GM12875 (cell line): ENCODE measurements at regions not wholly inside any gene's neighbourhood (a gene's known extent, or its start where the extent isn't known, plus 50 kb on each side); places are given as distances from the start of the nearest gene placed in this dataset.
"Not testable (repeated sequence)": the region's sequence is repeated elsewhere in the genome, so short reads cannot be mapped to it uniquely, and the experiment has no call there.

Source experiments
- H3K4me3 ChIP-seq: one replicate; pipeline ENCODE4 v1.5.1; 2011; ENCODE audit warnings: low read depth, low read length, control low read depth
- CTCF ChIP-seq: IDR thresholded peaks from 2 replicates; pipeline ENCODE4 v1.5.1; 2011; ENCODE audit warnings: low read depth, mild to moderate bottlenecking, control low read depth, inconsistent platforms, low read length, moderate library complexity, borderline replicate concordance; ENCODE audit not compliant: insufficient read depth

GRCh38 chr3:167051421-167051820 is 328.7 kb downstream of the ZBBX start:
- no peak for TF ChIP-seq CTCF
- H3K4me3 ChIP-seq, result no peak overlapping the region

GRCh38 chr3:167033866-167034265 is 346.2 kb downstream of the ZBBX start:
- TF ChIP-seq CTCF, result no peak
- H3K4me3 ChIP-seq, result no peak overlapping the region

GRCh38 chr3:167032267-167032876 is 347.7 kb downstream of the ZBBX start:
- no peak overlapping the region for H3K4me3 ChIP-seq
- peak; percentile 19; the same call in 1 of the 2 replicates for TF ChIP-seq CTCF

- H3K4me3 ChIP-seq, result no peak overlapping the region
- no peak for TF ChIP-seq CTCF
Observed at GRCh38 chr3:167031364-167032049, 348.6 kb downstream of the ZBBX start.

GRCh38 chr3:167030082-167030725 is 349.9 kb downstream of the ZBBX start:
- no peak for TF ChIP-seq CTCF
- no peak overlapping the region for H3K4me3 ChIP-seq

- H3K4me3 ChIP-seq, result not testable (repeated sequence)
Observed at GRCh38 chr3:167019503-167019902, 360.6 kb downstream of the ZBBX start.

- not testable (repeated sequence) for H3K4me3 ChIP-seq
Observed at GRCh38 chr3:167018591-167019111, 361.4 kb downstream of the ZBBX start.

GRCh38 chr3:167012691-167013090 is 367.4 kb downstream of the ZBBX start:
- no peak for TF ChIP-seq CTCF
- no peak overlapping the region for H3K4me3 ChIP-seq
